GM18951 (cell line): ENCODE measurements at regions not wholly inside any gene's neighbourhood (a gene's known extent, or its start where the extent isn't known, plus 50 kb on each side); places are given as distances from the start of the nearest gene placed in this dataset.
"Not testable (repeated sequence)": the region's sequence is repeated elsewhere in the genome, so short reads cannot be mapped to it uniquely, and the experiment has no call there.

Experiments
- POLR2A ChIP-seq: IDR thresholded peaks from 4 replicates; pipeline ENCODE4 v1.6.1; 2011; ENCODE audit warnings: mild to moderate bottlenecking; ENCODE audit not compliant: insufficient read length, insufficient read depth; ENCODE audit errors: extremely low read depth
- in situ Hi-C: fragments of 300-500 bp; cut with MboI; formaldehyde crosslinking; loops from one replicate; pipeline ENCODE4 v1.12.0; 2022; ENCODE audit warnings: low sequenced_read_pairs, mixed read lengths, inconsistent platforms; ENCODE audit not compliant: unreplicated experiment

DNA sequence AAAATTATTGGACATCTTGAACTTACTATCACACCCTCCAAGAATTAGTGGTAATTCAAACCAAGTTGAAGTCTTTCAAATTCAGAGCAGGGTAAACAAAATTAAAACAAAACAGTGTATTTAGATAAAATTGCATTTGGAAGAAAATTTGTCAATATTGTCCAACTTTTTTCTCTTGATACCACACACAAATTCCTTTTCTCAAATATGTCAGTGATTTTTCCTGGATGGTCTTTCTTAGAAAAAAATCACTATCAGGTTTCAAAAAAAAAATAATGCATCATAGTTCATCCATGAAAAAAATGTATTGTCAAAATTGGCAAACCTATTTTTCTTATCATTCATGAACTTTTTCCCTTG is 667.1 kb downstream of the TENT5A start:
- in situ Hi-C loops: no loop called here

DNA sequence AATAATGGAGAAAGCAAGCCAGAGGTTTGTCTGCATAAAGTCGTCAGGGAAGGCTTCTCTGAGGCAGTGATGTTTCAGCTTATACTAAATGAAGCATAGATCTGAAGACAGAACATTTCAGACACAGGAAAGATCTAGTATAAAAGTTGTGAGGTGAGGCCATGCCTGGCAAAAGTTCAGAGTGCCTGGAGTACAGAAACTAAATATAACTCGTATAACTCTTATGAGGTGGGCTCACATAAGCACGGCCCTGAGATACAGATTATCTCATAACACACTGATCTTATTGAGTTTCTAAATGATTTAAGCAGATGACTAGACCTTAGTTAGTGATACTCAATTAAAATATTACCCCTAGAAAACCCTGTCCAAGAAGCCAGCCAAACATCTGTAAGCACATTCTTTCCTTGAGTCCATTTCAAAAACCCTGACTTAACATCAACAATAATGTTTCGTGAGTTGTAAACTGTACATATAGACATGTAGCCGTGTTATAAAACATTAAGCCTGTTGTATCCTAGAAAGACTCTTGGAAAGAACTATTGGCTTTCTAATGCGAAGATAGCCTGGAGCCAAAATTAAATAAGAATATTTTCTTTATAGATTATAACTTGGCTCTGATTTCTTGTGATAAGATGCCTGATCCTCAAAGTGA is 667.6 kb downstream of the TENT5A start:
- no peak for TF ChIP-seq POLR2A
- in situ Hi-C loops: no loop called here

More for the DNA sequence above, 667.1 kb downstream of the TENT5A start:
- TF ChIP-seq POLR2A: no peak

DNA sequence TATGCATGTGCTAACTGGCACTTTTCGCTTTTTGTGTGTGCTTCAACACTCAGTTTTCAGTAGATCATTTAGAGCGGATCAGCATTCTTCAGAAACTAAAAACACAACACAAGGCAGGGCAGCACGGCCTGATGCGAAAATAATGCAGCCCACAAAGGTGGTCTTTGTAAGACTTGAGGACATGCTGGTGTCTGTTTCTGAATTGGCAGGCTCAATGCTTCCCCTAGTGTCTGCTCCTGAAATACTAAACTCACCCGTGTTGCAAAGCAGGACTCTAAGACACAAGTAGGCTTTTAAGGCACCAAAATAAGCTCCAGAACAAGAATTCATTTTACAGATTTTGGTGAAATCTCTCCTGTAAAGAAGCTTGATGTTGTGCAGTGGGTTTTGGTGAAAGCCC is 676.5 kb downstream of the TENT5A start:
- in situ Hi-C loops: no loop called here
- no peak for TF ChIP-seq POLR2A

DNA sequence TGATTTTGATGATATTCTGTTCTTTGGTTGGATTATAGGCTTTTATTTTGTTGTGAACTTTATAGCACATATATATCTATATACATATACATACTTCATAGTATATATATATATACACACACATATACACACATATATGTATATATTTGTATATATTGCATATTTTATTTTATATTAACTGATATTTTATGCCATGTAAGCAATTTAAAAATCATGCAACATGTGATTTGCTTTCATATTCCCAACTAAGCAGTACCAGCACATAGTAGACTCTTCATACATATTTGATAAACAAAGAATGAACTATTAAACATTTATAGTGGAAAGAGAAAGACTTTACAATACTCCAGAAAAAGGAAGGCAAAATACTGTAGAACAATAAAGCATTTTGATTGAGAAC is 679.2 kb downstream of the TENT5A start:
- TF ChIP-seq POLR2A: no peak
- in situ Hi-C loops: no loop called here

DNA sequence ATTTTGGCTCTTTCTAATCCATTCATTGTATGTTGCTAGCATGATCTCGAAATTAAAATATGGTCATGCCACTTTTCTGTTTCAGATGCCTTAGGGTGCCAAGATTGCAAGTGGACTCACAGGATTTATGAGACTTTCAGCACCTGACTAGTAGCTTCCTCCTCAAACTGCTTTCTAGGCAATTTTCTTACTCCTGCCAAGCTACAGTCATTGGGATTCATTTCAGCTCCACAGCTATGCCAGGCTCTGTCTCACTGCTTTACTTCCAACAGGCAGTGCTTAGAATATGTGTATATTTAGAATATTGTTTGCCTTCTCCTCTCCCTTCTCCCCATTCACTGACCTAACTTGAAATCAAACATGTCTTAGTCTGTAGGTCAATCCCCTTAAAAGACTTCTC is 681.4 kb downstream of the TENT5A start:
- in situ Hi-C loops: no loop called here
- no peak for TF ChIP-seq POLR2A

DNA sequence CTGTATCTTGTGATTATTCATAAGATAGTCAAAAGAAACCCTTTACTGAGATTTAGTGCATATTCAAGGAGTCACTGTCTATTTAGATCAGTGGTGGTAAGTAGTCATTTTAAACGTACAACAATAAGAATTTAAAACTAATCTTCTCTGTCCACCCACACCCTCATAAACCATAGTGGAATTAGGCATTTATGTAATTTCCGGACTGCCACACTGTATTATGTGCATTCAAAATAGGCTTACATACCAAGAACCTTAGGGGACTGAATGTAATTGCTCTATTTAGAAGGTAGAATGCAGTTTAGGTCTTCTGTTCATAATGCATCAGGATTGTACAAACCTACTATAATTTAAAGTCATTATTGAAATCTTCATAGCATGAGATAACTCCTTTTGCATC is 685.4 kb downstream of the TENT5A start:
- no peak for TF ChIP-seq POLR2A
- in situ Hi-C loops: no loop called here

GRCh38 chr6:81063891-81064290 is 688.6 kb downstream of the TENT5A start:
- no peak for TF ChIP-seq POLR2A
- in situ Hi-C loops: no loop called here

DNA sequence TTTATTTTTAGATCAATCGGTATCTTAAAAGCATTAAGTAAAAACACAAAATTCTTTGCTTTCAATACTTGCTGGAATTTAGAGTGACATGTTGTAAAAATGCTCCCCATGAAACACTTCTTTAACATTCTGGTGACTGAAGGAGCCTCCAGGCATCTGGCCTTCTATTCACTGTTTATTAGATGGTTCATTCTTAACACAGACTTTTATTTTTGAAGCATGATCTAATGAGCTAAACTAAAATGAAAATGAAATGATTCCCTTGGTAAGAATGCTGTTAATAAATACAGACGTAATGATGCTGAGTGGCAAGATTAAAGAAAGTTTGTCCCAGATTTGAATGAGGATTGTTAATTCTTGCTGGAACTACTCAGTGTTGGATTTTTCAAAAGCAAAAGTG is 698.4 kb downstream of the TENT5A start:
- TF ChIP-seq POLR2A: no peak
- in situ Hi-C loops: no loop called here

DNA sequence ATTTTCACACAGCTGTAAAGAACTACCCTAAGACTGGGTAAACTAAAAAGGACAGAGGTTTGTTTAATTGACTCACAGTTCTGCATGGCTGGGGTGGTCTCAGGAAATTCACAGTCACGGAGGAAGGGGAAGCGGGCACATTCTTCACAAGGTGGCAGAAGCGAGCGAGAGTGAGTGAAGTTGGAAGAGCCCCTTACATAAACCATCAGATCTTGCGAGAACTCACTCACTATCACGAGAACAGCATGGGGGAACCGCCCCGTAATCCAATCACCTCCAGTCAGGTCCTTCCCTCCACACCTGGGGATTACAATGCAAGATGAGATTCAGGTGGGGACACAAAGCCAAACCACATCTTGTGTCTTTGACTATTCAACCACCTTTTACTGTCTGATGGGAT is 700.5 kb downstream of the TENT5A start:
- no peak for TF ChIP-seq POLR2A
- in situ Hi-C loops: no loop called here

GRCh38 chr6:81049425-81050042 is 702.9 kb downstream of the TENT5A start:
- TF ChIP-seq POLR2A: no peak

GRCh38 chr6:81031416-81031815 is 721.1 kb downstream of the TENT5A start:
- in situ Hi-C loops: no loop called here
- TF ChIP-seq POLR2A: no peak

More at GRCh38 chr6:81049425-81050042, 702.9 kb downstream of the TENT5A start:
- in situ Hi-C loops: no loop called here

DNA sequence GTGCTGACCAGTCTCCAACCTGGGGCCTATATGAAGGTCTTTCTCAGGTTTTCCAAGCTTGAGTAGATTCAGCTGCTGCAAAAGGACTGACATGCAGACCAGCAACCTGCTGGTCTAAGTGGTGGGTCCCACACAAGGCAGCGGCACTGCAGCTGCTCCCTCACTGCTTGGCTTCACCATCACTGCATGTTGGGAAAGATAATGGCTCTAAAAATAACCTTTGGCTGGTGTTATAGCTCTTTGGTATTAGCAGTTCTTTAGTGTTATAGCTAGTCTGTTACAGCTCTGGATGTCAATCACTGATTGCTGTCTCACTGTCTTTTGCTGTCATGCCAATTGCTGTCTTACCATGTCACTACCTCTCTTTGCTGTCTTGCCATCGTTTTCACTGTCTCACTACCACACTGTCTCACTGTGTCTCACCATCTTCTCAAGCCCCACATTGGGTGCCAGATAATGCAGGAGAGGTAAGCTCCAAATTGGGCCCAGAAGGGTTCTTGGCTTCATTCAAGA is 726.4 kb downstream of the TENT5A start:
- no peak for TF ChIP-seq POLR2A
- in situ Hi-C loops: no loop called here

DNA sequence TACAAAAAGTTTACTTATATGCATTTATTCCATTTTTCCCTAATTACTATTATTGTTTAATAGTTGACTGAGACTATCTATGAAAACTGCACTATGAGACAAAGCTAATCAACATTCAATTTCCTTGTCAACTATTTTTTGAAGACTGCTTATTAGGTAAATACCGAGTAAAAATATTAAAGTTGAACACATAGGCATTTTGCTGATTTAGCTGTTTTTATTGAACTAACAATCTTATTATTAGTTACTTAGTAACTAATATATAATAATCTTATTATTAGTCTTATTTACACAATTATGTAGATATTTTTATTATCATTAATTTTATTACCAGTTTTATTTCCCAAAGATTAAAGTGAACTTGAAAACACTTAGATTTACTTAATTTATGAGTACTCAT is 728.8 kb downstream of the TENT5A start:
- TF ChIP-seq POLR2A: no peak

DNA sequence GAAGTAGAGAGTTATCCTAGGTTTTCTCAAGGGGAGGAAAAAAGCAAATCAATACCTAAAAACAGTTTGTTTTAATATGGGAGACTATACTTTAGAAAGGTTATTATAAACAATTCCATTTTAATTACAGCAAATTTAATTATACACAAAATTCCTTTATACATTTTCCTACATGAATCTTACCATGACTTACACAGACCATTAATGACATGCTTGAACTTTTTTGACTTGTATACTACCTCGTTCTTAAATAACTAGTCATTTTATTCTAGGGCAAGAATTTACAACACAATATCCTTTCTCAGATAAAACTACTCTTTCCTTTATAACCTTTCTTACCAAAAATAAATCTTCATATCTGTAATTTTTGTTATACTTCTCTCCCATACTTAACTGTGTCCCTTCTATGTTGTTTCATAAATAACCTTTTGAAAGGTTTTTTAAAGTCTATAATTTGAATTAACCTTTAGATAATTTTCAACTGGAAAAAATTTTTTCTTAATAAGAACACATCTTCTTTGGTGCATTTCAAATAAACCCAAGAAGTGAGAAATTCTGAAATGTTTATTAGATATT is 729.4 kb downstream of the TENT5A start:
- TF ChIP-seq POLR2A: no peak
- in situ Hi-C loops: no loop called here

More for the DNA sequence above, 728.8 kb downstream of the TENT5A start:
- in situ Hi-C loops: no loop called here

- in situ Hi-C loops: not testable (repeated sequence)
Measured at GRCh38 chr6:81017586-81017985, 734.9 kb downstream of the TENT5A start.

DNA sequence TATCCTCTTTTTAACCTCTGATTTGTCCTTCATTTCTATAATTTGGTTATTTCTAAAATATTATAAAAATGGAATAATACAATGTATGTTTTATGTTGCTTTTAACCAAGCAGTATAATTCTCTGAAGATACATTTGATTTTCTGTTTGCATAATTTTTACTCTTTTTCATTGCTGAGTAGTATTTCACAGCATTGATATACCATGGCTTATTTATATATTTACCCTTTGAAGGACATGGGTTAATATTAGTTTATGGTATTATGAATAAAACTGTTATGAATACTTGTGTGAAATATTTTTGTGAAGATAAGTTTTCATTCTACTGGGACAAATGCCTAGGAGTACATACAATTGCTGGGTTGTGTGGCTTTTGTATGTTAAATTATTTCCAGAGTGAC is 748.6 kb downstream of the TENT5A start:
- in situ Hi-C loops: no loop called here
- no peak for TF ChIP-seq POLR2A
